PC-3 (cell line): ENCODE measurements at regions not wholly inside any gene's neighbourhood (a gene's known extent, or its start where the extent isn't known, plus 50 kb on each side); places are given as distances from the start of the nearest gene placed in this dataset.

Experiments used
- ATAC-seq: fragments of 200-7000 bp; cut with Tn5 transposase; 2 replicates; pipeline ENCODE4 v1.9.1; 2020; ENCODE audit warnings: mild to moderate bottlenecking, moderate library complexity
- BruUV-seq: library from RNA; stranded (reverse); fragments of 400-500 nt; replicated peaks from 2 replicates; lab custom pipeline; 2021; lab: Mats Ljungman, UMichigan
- CTCF ChIA-PET: fragments of 300-600 bp; sonication (Branson Sonifier 250); formaldehyde crosslinking; loops from one replicate; lab custom pipeline; 2022; ENCODE audit warnings: antibody characterized with exemption; lab: Charles Lee
- POLR2A ChIA-PET: fragments of 300-600 bp; sonication (Branson Sonifier 250); formaldehyde crosslinking; loops from one replicate; lab custom pipeline; 2022; ENCODE audit warnings: antibody characterized with exemption; ENCODE audit not compliant: unreplicated experiment; lab: Charles Lee
- DNase-seq: peaks from one replicate; pipeline ENCODE4 v3.0.0-alpha.2; 2015
- H2AFZ ChIP-seq: fragments of 300-600 bp; sonication (generic); 2 replicates; pipeline ENCODE4 v1.6.0; 2016; ENCODE audit warnings: antibody characterized with exemption, low read length
- H3F3A ChIP-seq: fragments of 300-600 bp; sonication (generic); one replicate; pipeline ENCODE4 v1.6.0; 2017; ENCODE audit warnings: antibody characterized with exemption, low read length, control low read depth, mild to moderate bottlenecking; ENCODE audit not compliant: unreplicated experiment
- H3K27ac ChIP-seq: fragments of 300-600 bp; sonication (generic); 2 replicates; pipeline ENCODE4 v1.5.1; 2016; ENCODE audit warnings: mild to moderate bottlenecking, low read length
- H3K27me3 ChIP-seq: fragments of 300-600 bp; sonication (generic); 2 replicates; pipeline ENCODE4 v1.6.1; 2016; ENCODE audit warnings: low read length, mixed read lengths
- H3K36me3 ChIP-seq: fragments of 300-600 bp; sonication (generic); 2 replicates; pipeline ENCODE4 v1.6.1; 2016; ENCODE audit warnings: low read depth, mixed run types, low read length, mixed read lengths
- H3K4me1 ChIP-seq: fragments of 300-600 bp; sonication (generic); 2 replicates; pipeline ENCODE4 v1.5.1; 2016; ENCODE audit warnings: low read length; ENCODE audit not compliant: insufficient read depth
- H3K4me2 ChIP-seq: fragments of 300-600 bp; sonication (generic); 2 replicates; pipeline ENCODE4 v1.6.0; 2016; ENCODE audit warnings: low read length
- H3K4me3 ChIP-seq: fragments of 300-600 bp; sonication (generic); 2 replicates; pipeline ENCODE4 v1.5.1; 2016; ENCODE audit warnings: mild to moderate bottlenecking, low read length, mixed read lengths
- H3K79me2 ChIP-seq: fragments of 300-600 bp; sonication (generic); 2 replicates; pipeline ENCODE4 v1.6.1; 2017; ENCODE audit warnings: low read length, mixed read lengths
- H3K9ac ChIP-seq: fragments of 300-600 bp; sonication (generic); 2 replicates; pipeline ENCODE4 v1.6.0; 2016; ENCODE audit warnings: mild to moderate bottlenecking, low read length
- H3K9me2 ChIP-seq: fragments of 300-600 bp; sonication (generic); replicated peaks from 2 replicates; pipeline ENCODE4 v1.6.1; 2016; ENCODE audit warnings: mixed run types, low read length, mixed read lengths
- H3K9me3 ChIP-seq: fragments of 300-600 bp; sonication (generic); 2 replicates; pipeline ENCODE4 v1.6.1; 2016; ENCODE audit warnings: low read length, mixed read lengths
- H4K20me1 ChIP-seq: fragments of 300-600 bp; sonication (generic); 2 replicates; pipeline ENCODE4 v1.6.1; 2016; ENCODE audit warnings: low read length, mixed read lengths
- EZH2 ChIP-seq: fragments of 300-600 bp; sonication (generic); IDR thresholded peaks from one replicate; pipeline ENCODE4 v1.6.1; 2017; ENCODE audit warnings: antibody characterized with exemption, mild to moderate bottlenecking, low read length; ENCODE audit not compliant: unreplicated experiment
- EZH2phosphoT487 ChIP-seq: fragments of 300-600 bp; sonication (generic); IDR thresholded peaks from 2 replicates; pipeline ENCODE4 v1.6.1; 2018; ENCODE audit warnings: mild to moderate bottlenecking, antibody characterized with exemption, low read length, borderline replicate concordance
- intact Hi-C: fragments of 100-400 bp; cut with micrococcal nuclease; formaldehyde crosslinking; loops from 2 replicates; pipeline ENCODE4 v1.9.0; 2023
- TF ChIP-seq, protein P1 (sequence below): fragments of 300-600 bp; sonication (generic); conservative IDR thresholded peaks from 2 replicates; pipeline ENCODE4 v1.5.1; 2017; ENCODE audit warnings: antibody characterized with exemption, low read depth, mild to moderate bottlenecking, low read length

DNA sequence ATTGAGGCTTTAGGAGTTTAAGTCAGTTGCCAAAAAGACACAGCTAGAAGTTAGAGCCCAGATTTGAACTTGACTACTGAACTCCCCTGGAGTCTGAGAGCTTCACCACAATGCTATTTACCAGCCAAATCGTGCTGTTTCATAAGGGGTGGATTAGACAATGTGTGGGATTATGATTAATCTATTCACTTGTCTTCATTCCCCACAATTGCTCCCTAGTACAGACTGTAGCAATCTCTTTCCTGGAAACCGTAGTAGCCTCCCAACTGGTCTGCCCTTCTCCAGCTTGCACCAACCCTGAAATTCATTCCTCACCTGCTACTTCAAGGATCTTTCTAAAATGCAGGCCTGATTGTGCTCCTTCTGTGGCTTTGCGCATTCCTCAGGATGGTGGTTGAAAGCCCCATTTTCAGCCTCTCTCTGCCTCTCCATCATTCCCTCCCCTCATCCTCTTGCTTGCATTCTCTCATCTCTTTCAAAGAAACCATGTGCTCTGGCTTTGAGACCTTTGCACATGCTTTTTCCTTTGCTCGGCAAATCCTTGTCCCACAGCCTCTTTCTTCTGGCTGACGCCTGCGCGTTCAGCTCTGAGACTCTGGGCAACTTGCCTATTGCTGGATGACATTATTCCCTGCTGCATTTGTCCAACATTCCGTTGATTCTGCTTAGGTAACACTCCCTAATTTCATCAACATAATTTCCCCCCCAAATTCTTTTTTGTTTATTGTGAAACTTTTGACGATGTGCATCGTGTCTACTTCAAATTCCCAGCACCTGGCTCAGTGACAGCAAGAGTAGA lies 145.1 kb downstream of the ADRA2A start:
- Histone ChIP-seq H3K27ac (no peak overlapping the region), H3K9ac (no peak overlapping the region), H2AFZ (no peak overlapping the region), H3K27me3 (0 out of 2 replicates have a peak, but pooled peaks cover 5% of the 10 kb centered on the region), H4K20me1 (no peaks in the 10 kb centered on the region), H3K9me3 (no peaks in the 10 kb centered on the region), H3K9me2 (no peaks in the 10 kb centered on the region), H3F3A (no peaks in the 10 kb centered on the region), H3K79me2 (no peaks in the 10 kb centered on the region), H3K4me2 (no peak overlapping the region), H3K4me3 (no peak overlapping the region), H3K4me1 (no peaks in the 10 kb centered on the region), H3K36me3 (no peaks in the 10 kb centered on the region)
- BruUV-seq = no TSS peak
- DNase-seq (no peak), ATAC-seq (no peak)
- TF ChIP-seq, protein P1, sequence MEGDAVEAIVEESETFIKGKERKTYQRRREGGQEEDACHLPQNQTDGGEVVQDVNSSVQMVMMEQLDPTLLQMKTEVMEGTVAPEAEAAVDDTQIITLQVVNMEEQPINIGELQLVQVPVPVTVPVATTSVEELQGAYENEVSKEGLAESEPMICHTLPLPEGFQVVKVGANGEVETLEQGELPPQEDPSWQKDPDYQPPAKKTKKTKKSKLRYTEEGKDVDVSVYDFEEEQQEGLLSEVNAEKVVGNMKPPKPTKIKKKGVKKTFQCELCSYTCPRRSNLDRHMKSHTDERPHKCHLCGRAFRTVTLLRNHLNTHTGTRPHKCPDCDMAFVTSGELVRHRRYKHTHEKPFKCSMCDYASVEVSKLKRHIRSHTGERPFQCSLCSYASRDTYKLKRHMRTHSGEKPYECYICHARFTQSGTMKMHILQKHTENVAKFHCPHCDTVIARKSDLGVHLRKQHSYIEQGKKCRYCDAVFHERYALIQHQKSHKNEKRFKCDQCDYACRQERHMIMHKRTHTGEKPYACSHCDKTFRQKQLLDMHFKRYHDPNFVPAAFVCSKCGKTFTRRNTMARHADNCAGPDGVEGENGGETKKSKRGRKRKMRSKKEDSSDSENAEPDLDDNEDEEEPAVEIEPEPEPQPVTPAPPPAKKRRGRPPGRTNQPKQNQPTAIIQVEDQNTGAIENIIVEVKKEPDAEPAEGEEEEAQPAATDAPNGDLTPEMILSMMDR = no peak
- TF ChIP-seq EZH2phosphoT487 (no peak), EZH2 (no peak)
- ChIA-PET CTCF (no interaction called here), POLR2A (no interaction called here)
- intact Hi-C loops = no loop called here

GRCh38 chr10:111222961-111223360 lies 146.1 kb downstream of the ADRA2A start:
- POLR2A ChIA-PET = no interaction called here
- no peak overlapping the region for H3K4me2 ChIP-seq
- H2AFZ ChIP-seq = no peak overlapping the region
- H3K27ac ChIP-seq = no peak overlapping the region
- no peak overlapping the region for H3K4me3 ChIP-seq
- no peaks in the 10 kb centered on the region for H3K36me3 ChIP-seq
- ATAC-seq = no peak
- H3K9me3 ChIP-seq = no peaks in the 10 kb centered on the region
- H4K20me1 ChIP-seq = no peaks in the 10 kb centered on the region
- CTCF ChIA-PET = no interaction called here
- TF ChIP-seq EZH2 (no peak), EZH2phosphoT487 (no peak)
- TF ChIP-seq, protein P1 = no peak
- H3K9me2 ChIP-seq = no peaks in the 10 kb centered on the region
- BruUV-seq = no TSS peak
- no peaks in the 10 kb centered on the region for H3K79me2 ChIP-seq
- H3K27me3 ChIP-seq = 0 out of 2 replicates have a peak, but pooled peaks cover 5% of the 10 kb centered on the region
- no peaks in the 10 kb centered on the region for H3F3A ChIP-seq
- H3K4me1 ChIP-seq = no peaks in the 10 kb centered on the region
- no peak for DNase-seq
- intact Hi-C loops = no loop called here
- H3K9ac ChIP-seq = no peak overlapping the region

DNA sequence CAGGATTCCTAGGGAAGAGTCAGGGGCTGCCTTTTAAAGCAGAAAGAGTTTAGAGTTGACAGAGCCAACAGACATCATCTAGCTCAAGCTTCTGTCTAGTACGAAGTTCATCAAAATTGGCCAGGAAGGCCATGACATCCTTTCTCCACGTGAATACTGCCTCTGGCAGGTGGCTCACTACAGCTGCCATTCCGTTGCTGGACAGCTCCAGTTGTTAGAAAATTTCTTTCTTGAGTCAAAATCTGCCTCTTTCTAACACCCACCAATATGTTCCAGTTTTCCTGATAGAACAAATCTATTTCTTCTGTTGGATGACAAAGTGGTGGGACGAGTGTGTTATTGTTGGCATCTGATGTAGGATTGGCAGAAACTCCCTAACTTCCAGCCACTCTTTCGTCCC lies 154.9 kb downstream of the ADRA2A start:
- no peak overlapping the region for H3K27ac ChIP-seq
- ATAC-seq = no peak
- BruUV-seq = no TSS peak
- no peaks in the 10 kb centered on the region for H3K36me3 ChIP-seq
- intact Hi-C loops = no loop called here
- no peak overlapping the region for H2AFZ ChIP-seq
- H3F3A ChIP-seq = no peaks in the 10 kb centered on the region
- H4K20me1 ChIP-seq = no peaks in the 10 kb centered on the region
- H3K4me2 ChIP-seq = no peak overlapping the region
- TF ChIP-seq, protein P1 = no peak
- TF ChIP-seq EZH2phosphoT487 (no peak), EZH2 (no peak)
- no peaks in the 10 kb centered on the region for H3K79me2 ChIP-seq
- H3K9me3 ChIP-seq = no peaks in the 10 kb centered on the region
- ChIA-PET CTCF (no interaction called here), POLR2A (no interaction called here)
- DNase-seq = no peak
- H3K4me1 ChIP-seq = no peaks in the 10 kb centered on the region
- no peak overlapping the region for H3K4me3 ChIP-seq
- H3K9ac ChIP-seq = no peak overlapping the region
- H3K9me2 ChIP-seq = no peaks in the 10 kb centered on the region
- H3K27me3 ChIP-seq = no peaks in the 10 kb centered on the region
